DMS 273 (cell line): ENCODE measurements at regions not wholly inside any gene's neighbourhood (a gene's known extent, or its start where the extent isn't known, plus 50 kb on each side); places are given as distances from the start of the nearest gene placed in this dataset.
A peak's percentile ranks its signal among the peaks of the same experiment; 100 is the strongest.
"Not testable (repeated sequence)": the region's sequence is repeated elsewhere in the genome, so short reads cannot be mapped to it uniquely, and the experiment has no call there.

Experiments used
- DNase-seq: peaks from one replicate; lab custom pipeline; 2025; ENCODE audit not compliant: unreplicated experiment; lab: John Stamatoyannopoulos, UW

- no peak for DNase-seq
These were observed 362.4 kb downstream of the ADCYAP1 start for GRCh38 chr18:1267021-1267420.

- DNase-seq: no peak
These were observed 365.4 kb downstream of the ADCYAP1 start for GRCh38 chr18:1270081-1270480.

GRCh38 chr18:1273469-1273868 lies 368.8 kb downstream of the ADCYAP1 start:
- DNase-seq: no peak

- no peak for DNase-seq
These were observed 387.5 kb downstream of the ADCYAP1 start for GRCh38 chr18:1292167-1292566.

GRCh38 chr18:1294229-1294628 lies 389.6 kb downstream of the ADCYAP1 start:
- no peak for DNase-seq

GRCh38 chr18:1296237-1296636 lies 391.6 kb downstream of the ADCYAP1 start:
- no peak for DNase-seq

- DNase-seq: peak; percentile 19
These were observed 398.2 kb downstream of the ADCYAP1 start for GRCh38 chr18:1302861-1303260.

- DNase-seq: no peak
These were observed 399.8 kb downstream of the ADCYAP1 start for GRCh38 chr18:1304392-1304992.

GRCh38 chr18:1306641-1307040 lies 402.0 kb downstream of the ADCYAP1 start:
- no peak for DNase-seq

GRCh38 chr18:1308686-1309085 lies 404.0 kb downstream of the ADCYAP1 start:
- DNase-seq: no peak

- no peak for DNase-seq
These were observed 406.7 kb downstream of the ADCYAP1 start for GRCh38 chr18:1311376-1311775.

GRCh38 chr18:1335345-1335744 lies 430.7 kb downstream of the ADCYAP1 start:
- DNase-seq: not testable (repeated sequence)

- DNase-seq: no peak
These were observed 446.3 kb downstream of the ADCYAP1 start for GRCh38 chr18:1350931-1351450.

- DNase-seq: no peak
These were observed 448.4 kb downstream of the ADCYAP1 start for GRCh38 chr18:1353025-1353424.

GRCh38 chr18:1357724-1358123 lies 453.1 kb downstream of the ADCYAP1 start:
- no peak for DNase-seq

- peak; percentile 53 for DNase-seq
These were observed 457.3 kb downstream of the ADCYAP1 start for GRCh38 chr18:1361936-1362335.

GRCh38 chr18:1370552-1370951 lies 465.9 kb downstream of the ADCYAP1 start:
- DNase-seq: no peak

- no peak for DNase-seq
These were observed 467.1 kb downstream of the ADCYAP1 start for GRCh38 chr18:1371724-1372123.

- DNase-seq: no peak
These were observed 478.8 kb downstream of the ADCYAP1 start for GRCh38 chr18:1383465-1383864.

GRCh38 chr18:1388468-1388867 lies 483.8 kb downstream of the ADCYAP1 start:
- not testable (repeated sequence) for DNase-seq

- peak; percentile 5 for DNase-seq
These were observed 487.4 kb downstream of the ADCYAP1 start for GRCh38 chr18:1392046-1392445.

GRCh38 chr18:1392865-1393734 lies 488.4 kb downstream of the ADCYAP1 start:
- DNase-seq: no peak
